Stimulated activated CD4-positive, alpha-beta T cell treated with anti-CD3 and anti-CD28 coated beads, Interleukin-4, amount 100 ng/mL, for 48 hours (primary cell): ENCODE measurements at regions not wholly inside any gene's neighbourhood (a gene's known extent, or its start where the extent isn't known, plus 50 kb on each side); places are given as distances from the start of the nearest gene placed in this dataset.
A peak's percentile ranks its signal among the peaks of the same experiment; 100 is the strongest.
"Not testable (repeated sequence)": the region's sequence is repeated elsewhere in the genome, so short reads cannot be mapped to it uniquely, and the experiment has no call there.

Source experiments
- DNase-seq, 2 donors: peaks; one replicate each; pipeline ENCODE4 v3.0.0-alpha.2; 2020; ENCODE audit warnings: low read depth in 2 of 2

DNA sequence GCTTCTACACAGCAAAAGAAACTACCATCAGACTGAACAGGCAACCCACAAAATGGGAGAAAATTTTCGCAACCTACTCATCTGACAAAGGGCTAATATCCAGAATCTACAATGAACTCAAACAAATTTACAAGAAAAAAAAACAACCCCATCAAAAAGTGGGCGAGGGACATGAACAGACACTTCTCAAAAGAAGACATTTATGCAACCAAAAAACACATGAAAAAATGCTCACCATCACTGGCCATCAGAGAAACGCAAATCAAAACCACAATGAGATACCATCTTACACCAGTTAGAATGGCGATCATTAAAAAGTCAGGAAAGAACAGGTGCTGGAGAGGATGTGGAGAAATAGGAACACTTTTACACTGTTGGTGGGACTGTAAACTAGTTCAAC is 171.8 kb upstream of the IL12B start:
- DNase-seq: not testable (repeated sequence)

DNA sequence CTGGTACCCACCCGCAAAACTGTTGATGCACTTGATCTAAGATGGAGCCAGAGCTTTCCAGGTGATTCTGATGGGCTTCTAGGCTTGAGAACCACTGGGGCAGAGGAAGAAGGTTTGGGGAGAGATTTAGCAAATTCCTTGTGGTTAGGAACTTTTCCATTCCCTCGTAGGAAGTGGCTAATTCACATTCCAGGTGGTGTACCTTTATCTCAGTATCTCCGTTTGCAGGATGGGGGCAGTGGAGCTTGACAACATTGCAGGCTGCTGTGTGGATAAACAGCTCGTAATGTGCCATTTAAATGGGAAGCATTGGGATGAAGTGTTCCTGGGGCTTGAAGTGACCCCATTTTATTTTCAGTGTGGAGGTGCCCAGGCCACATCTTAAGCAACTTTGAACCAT is 172.9 kb upstream of the IL12B start:
- no peak for DNase-seq

DNA sequence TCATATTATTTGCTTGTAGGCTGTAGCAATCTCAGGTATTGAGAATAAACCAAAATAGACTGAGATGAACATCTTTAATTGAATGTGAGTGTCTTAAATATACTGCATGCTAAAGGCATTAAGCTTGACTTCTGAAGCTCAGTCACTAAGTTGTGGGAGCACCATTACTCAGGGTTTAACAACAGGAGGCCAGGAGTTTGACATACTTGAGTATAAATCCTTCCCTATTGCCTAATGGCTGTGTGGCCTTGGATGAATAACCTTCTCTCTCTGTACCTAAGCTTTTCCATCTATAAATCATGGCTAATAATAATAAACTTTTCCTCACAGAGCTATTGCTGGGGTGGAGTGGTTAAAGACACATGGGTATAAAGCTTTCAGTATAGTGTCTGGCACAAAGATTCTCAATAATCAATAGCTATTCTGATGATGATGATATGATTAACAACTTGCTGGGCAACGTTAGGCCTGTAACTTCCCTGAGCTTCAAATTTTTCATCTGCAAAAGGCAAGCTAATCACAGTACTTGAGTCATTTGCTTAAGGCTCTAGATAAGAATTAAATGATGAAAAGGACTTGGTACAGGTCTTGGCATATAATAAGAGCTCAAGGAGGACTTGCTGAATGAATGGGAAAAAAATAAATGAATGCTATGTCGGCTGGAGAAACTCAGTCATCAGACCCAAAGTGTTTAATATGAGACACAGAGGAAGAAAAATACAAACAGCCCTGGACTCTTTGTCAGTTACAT is 174.0 kb upstream of the IL12B start:
- no peak for DNase-seq

DNA sequence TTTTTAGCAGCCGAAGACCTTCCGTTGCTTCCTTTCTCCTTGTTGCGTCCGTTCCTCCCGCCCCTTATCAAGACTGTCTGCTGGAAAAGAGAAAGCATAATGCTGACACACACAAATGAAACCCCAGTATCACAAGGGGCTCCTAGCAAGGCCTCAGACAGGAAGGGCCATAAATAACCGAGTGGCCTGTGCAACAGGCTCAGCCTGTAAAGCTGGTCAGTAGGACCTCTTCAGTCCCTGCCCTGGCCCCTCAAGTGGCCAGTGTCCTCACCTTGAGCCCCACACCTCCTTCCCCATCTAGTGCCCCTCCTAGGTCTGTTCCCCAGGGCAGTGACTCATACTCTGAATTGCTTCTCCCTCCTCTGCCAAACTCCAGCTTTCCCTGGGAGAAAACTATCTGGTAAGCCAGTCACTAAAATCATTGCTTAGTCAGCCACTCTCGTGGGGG is 174.6 kb upstream of the IL12B start:
- no peak for DNase-seq

DNA sequence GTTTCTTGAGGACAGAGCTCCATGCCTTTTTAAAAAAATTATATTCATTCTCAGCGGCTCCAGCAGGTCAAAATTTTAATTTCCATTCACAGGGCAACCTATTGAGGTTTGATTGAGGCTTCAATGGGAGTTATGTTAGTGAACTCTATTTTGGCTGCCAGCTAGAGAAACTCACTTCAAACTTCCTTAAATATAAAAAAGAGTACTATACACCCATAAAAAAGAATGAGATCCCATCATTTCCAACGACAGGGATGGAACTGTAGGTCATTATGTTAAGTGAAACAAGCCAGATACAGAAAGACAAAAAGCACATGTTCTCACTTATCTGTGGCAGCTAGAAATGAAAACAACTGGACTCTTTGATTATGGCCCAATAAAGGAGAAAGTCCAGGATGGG is 176.8 kb upstream of the IL12B start:
- no peak for DNase-seq

DNA sequence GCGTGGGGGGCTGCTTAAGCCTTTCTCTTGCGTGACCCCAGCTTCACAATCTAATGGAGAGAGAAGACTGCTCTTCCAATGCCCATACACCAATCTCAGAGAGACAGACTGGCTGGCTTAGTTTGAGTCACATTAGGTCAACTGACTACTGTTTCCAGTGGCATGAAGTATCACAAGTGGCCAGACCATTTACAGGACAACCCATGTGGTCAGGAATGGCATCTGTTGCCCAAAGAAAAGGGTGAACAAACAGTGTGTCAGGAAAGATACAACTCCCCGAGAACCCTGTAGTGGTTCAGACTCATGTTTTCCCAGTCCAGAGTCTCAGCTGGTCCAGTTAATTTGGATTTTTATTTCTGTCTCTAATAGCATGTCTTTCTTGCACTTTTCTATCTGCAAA is 177.4 kb upstream of the IL12B start:
- no peak for DNase-seq

DNA sequence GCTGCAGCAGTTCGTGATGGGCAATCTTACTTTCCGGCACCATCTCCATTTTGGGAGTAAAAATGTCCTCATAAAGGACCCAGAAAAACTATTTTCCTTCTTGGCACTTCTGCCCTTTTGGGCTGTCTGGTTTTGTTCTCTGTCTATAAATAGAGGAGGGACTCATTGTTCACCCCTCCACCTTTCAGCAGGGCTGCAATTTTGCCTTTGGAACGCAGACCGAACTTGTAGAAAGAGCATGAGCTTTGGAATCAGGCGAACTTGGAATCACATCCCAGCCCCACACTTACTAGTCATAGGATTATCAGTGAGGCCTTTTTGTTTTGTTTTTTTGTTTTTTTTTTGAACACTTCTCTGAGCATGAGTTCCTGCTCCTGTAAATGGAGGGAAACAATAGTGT is 178.1 kb upstream of the IL12B start:
- DNase-seq: no peak

DNA sequence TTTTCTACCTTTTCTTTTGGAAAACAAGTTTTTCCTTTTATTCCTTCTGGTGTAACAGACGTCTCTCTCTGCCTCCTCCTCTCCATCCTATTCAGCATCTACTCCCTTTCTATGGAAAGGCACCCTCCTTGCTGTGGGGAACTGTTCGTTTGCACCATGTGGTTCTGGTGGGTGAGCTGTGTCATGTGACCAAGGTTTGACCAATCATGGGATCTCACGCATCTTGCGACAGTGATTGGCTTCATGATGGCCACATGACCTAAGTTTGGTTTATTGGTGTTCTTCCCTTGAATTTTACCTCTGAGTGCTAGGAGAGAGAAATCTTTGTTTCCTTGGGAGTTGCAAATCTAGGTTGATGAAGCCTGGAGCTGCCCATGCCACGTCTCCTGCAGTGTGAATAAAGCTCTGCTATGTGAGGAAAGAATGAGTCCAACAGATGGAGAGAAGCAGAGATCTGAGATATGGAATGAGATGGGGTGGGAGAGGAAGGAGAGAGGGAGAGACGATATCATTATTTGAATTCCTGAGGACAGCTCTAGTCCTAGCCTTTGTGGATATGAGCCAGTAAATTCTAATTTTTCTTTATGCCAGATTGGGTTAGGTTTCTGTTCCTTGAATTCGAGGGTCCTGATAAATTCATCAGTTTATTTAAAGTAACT is 178.8 kb upstream of the IL12B start:
- no peak for DNase-seq

DNA sequence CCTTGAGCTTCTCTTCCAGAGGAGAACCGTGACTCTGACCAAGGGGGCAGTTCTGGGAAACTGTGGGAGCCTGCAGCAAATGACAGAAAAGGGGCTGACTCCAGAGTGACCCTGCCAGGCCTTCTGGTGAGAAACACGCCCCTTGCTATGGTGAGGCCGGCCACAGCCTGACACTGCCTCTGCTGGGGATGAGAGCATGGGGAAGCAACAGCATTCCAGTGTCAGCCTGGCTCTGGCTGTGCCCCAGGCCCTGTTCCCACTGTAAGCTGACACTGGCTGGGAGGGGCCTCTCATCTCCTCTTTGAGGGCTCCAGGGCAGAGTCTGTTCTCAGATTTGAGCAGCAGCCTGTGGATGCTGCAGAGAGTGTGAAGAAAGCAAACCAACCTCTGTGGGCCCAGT is 180.0 kb upstream of the IL12B start:
- no peak for DNase-seq

DNA sequence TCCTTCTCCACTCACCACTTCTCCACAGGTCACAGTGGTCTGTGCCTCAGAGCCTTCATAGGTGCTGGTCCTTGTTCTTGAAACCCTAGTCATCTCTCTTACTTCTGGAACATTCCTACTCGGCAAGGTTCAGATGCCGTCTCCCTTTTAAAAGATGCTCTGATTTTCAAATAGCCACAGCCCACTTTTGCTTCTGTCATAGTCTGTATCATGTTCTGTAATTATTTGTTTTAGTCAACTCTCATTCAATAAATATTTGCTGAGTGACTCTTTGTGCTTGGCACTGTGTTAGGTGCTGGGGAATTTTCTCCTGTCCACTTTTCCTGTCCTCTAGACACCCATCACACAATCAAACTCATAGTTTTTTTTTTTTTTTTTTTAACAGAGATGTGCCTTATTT is 181.3 kb upstream of the IL12B start:
- no peak for DNase-seq

DNA sequence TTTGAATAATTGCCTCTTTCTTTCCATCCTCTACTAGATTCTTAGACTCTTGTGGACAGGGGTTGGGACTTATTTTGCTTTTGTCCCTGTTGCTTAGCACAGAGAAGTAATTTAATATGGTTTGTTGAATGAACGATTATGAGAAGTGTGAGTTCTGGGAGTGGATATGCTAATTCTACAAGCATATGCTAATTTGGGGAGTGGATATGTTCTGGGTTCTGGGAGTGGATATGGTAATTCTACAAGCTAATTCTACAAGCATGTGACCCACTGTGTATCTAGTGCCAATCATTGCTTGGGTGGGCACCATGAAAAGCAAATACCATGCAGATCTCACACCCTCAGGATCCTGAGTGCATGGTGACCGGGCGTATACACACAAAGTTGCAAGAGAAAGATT is 181.8 kb upstream of the IL12B start:
- no peak for DNase-seq

DNA sequence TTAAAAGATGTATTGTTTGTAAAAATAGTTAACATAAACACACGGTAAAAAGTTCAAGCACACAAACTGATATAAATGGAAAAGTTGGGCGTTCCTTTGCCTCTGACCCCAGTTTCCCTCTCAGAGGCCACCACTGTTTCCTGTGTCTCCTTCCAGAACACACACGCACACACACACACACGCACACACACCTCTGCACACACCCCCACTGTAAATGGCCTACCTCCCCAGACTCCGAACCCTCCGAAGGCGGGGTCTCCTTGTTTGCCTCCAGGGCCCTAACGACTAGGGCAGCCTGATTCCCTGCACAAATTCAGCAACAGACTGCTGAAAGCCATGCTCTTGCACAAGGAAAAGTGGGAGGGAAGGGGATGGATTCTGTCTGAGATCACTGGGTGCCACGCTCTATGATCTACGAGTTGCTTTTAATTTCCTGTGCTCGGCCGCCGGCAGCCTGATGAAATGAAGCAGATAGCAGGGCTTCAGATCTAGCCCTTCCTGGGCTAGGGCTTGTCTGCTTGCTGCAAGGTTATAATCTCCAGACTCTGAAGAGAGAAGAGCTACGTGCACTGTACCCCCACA is 184.0 kb upstream of the IL12B start:
- DNase-seq: no peak

DNA sequence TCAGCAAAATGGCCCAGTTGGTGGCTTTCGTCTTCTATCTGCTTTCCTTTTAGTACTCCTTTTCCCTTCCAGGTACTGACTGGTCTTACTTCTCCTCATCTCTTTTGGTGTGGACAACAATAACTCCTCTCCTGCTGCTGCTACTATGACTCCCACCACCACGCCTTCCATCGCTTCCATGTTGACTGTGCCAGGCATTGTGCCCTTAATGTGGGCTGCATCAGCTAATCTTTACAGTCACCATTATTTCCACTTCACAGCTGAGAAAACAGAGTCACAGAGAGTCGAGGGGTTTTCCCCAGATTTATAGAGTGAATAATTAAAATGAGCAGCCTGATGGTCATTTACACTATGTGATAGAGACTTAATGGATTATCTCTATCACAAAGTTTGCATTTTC is 184.9 kb upstream of the IL12B start:
- no peak for DNase-seq

DNA sequence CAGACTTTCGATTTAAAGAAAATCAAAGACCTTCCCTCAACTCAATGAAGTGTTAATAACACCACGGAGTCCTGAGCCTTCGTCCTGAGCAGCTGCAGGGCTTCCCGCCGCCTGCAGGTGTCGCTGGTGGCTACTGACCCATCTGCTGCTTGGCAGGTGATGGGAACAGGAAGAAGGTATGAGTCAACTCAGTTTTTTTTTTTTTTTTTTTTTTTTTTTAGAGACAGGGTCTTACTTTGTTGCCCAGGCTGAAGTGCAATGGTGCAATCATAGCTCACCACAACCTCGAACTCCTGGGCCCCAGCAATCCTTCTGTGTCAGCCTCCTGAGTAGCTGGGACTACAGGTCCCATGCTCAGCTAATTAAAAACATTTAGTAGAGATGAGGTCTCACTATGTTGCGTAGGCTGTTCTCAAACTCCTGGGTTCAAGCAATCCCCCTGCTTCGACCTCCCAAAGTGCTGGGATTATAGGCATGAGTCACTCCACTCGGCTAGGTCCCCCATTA is 185.7 kb upstream of the IL12B start:
- peak; percentile 47 to 79 for DNase-seq

DNA sequence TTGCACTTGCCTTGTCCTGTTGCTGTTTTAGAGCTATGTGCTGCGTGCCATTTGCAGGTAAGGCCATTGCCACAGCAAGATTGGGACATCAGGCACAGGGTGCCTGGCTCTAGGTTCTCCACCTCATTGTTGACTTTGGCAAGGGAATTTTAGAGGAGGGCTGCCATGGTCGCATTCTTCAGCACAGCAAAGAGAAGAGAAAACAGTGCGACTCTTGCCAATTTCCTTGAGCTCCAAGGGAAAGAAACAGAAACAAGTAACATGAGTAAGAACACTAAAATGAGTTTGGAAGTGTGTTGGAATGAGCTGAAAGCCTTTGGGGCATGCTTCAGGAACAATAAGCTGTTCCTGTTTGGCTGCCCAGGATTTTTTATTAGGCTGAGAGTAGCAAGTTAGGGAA is 188.1 kb upstream of the IL12B start:
- no peak for DNase-seq

DNA sequence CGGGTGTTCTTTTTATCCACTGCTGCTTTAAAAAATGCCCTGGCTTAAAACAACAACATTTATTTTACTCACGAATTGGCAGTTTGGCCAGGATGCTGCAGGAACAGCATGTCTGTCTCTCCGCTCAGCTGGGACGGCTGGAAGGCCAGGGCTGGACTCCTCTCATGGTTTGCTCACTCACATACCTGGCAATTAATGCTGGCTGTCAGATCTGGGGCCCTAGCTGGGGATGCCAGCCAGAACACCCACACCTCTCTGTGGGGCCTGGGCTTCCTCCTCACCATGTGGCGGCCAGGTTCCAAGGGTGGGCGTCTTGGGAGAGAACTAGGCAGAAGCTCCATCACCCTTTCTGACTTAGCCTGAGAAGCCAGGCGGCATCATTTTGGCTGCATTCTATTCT is 189.1 kb upstream of the IL12B start:
- no peak for DNase-seq

DNA sequence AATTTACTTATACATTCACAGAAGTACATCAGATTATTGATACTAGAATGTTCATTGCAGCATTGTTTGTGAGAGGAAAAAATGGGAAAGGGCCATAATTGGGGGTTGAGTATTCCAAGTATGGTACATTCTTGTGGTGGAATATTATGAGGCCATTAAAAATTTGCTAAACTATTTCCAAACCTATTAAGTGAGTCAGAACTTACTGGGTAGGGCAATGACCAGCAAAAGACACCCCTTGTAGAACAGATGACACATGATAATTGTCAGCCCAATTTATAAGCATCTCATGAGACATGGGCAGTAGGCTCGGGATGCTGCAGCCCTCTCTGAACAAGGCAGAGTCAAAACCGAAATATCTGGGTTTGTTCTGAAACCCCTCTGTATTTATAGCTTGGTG is 192.6 kb upstream of the IL12B start:
- no peak for DNase-seq

DNA sequence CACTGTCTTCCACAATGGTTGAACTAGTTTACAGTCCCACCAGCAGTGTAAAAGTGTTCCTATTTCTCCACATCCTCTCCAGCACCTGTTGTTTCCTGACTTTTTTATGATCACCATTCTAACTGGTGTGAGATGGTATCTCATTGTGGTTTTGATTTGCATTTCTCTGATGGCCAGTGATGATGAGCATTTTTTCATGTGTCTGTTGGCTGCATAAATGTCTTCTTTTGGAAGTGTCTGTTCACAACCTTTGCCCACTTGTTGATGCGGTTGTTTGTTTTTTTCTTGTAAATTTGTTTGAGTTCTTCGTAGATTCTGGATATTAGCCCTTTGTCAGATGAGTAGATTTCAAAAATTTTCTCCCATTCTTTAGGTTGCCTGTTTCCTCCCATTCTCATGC is 194.0 kb upstream of the IL12B start:
- DNase-seq: not testable (repeated sequence)

DNA sequence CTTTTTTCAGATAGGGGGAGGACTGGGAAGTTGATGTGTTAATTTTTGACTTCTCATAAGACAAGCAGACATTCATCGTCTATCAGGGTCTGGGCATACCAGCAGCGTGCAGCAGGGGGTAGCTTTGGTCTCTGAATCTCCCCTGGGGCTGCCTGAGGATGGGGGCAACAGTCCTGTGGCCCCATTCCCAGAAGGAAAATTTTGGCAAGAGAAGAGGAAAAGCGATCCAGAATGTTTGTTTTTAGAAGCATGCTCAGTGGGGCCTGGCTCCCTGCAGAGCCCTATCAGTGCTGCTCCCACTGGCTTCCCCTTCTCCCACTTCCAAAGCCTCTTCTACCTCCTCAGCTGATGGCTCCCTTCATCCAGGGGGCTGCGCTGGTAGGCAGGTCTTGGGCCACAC is 194.8 kb upstream of the IL12B start:
- DNase-seq: no peak

DNA sequence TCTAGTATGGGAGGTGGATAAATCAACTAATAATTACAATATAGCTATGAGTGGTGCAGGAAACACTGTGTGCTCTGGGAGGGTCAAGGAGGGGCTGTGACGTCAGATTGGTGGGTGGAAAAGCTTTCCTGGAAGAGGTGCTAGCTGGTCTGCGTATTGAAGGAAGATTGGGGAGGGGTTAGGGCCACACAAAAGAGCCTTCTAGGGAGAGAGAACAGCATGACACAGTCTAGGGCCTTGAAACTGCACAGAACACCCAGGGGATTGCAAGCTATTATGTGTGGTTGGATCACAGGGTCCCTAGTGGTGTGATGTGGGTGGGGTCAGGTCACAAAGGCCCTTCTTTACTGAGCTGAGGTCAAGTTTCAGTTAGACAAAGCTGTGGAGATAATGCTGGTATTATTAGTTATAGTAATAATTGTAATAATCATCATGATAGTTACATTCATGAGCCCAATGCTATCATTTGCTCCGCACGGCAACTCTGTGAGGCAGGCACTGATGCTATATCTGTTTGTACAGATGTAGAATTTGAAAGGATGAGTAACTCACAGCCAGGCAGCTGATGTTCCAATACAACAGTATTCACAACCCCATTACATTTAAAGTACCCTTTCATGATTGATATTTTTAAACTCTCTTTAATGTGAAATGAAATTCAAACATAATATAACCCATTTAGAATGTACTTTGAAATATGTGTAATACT is 197.4 kb upstream of the IL12B start:
- no peak for DNase-seq

DNA sequence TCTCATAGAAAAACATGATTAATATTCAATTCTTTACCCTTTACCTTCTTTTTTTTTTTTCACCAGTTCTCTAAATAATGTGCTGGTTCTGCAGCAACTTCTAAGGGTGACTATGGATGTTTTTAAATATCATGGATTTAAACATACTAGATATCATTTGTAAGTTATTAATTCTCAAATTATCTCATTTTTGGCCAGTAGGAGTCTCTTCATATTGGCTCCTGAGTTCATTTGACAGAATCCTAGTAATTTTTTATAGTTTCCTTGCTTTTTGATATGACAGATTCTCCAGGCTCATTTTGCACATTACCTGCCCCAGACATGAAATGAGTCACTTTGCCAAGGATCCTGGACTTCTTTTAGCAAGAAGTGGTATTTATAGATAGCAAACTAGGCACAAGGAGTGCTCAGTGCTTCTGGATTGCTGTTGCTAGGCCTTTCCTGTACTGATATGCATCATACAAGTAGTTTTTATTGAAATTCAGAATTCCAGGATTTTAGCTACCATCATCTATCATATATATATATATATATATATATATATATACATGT is 201.3 kb upstream of the IL12B start:
- no peak for DNase-seq

DNA sequence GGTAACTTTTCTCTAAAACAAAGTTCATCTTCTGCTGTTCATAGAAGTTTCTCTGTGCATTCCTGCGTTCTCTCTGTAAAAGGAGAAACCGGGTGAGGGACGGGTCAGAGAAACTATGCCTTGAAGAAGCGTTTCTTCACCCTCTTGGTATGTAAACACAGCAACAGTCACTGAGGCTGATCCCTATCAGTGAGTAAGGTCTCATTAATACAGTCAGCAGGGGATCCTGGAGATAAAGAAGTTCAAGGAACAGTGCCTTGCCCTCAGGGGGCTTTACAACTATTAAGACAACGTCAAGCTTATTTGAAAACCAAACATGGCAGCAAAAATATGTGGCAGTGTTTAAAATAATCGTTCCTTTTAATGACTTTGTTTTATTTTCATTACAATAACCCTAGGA is 202.9 kb upstream of the IL12B start:
- no peak for DNase-seq
